NCI-H1930 (cell line): ENCODE measurements at regions not wholly inside any gene's neighbourhood (a gene's known extent, or its start where the extent isn't known, plus 50 kb on each side); places are given as distances from the start of the nearest gene placed in this dataset.

ENCODE experiments used
- DNase-seq, 2 experiments: peaks; one replicate each; lab custom pipeline; 2025; lab: John Stamatoyannopoulos, UW

DNA sequence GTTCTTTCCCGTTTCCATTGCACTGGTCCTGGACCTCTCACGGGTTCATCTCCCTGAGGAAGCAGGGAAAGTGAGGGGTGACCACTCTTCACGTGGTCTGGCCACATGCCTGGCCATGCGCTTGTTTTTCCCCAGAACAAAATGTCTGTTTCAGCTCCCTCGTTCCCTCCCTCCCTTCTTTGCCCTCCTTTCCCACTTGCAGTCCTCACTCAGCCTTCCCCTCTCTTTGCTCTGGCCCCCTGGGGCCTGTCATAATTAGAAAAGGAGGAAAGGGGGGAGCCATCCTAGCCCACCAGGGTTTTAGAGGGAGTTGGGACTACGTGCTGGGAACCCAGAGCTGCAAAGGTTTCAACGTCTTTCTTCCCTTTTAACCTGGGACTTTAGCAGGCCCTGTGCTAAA is 52.8 kb upstream of the CADM1 start:
- no peak for DNase-seq

DNA sequence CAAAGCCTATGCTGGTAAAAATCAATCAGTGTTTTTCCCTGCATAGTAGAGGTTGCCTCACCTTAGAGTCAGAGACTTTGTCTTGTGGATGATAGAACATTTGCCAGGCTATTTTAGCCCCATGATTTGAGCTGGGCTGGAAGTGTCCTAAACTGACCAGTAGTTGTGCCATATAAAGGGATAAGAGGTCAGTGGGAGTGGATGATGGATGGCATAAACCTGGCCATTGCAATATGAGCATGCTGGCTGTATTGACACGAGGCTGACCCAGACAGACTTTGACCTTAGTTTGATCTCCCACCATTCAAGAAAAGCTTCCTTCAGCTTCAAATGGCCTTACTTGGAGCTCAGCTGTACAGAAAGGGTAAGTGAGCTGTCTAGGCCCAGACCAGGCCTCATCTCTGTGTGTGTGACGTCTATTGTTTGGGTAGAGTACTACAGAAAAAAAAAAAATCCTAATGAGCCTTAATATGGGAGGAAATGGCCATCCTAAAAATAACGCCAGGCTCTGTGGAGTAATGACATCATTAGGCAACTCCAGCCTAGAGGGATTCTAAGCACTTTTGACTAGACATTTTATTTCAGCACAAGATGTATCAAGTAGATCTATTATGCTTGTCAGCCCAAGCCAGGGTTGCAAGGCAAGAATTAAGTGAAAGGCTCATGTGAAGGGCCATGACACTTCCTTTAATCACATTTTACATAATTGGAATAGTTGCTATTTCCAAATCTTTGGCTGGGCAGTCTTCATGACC is 51.3 kb upstream of the CADM1 start:
- DNase-seq, result no peak
